K562 (cell line): ENCODE measurements at regions not wholly inside any gene's neighbourhood (a gene's known extent, or its start where the extent isn't known, plus 50 kb on each side); places are given as distances from the start of the nearest gene placed in this dataset.

ENCODE experiments used
- ATAC-seq: fragments of 200-7000 bp; cut with Tn5 transposase; 3 replicates; pipeline ENCODE4 v1.9.1; 2020; ENCODE audit warnings: moderate library complexity
- BruUV-seq: library from RNA; stranded (reverse); fragments of 400-500 nt; replicated peaks from 2 replicates; lab custom pipeline; 2021; lab: Mats Ljungman, UMichigan
- CTCF ChIA-PET: fragments of 300-600 bp; formaldehyde crosslinking; extraction: SDS; loops from one replicate; lab custom pipeline; 2021; ENCODE audit warnings: low intra/inter-chr PET ratio; lab: Yijun Ruan, JAX
- POLR2A ChIA-PET: fragments of 300-600, 350-650 bp; sonication (Branson Sonifier 250); formaldehyde crosslinking; extraction: SDS; loops from one replicate; lab custom pipeline; 2021; ENCODE audit warnings: antibody characterized with exemption, inconsistent platforms; lab: Yijun Ruan, JAX
- DNase-seq, 4 experiments: peaks; one replicate each; pipeline versions ENCODE4 v3.0.0 to v3.0.0-alpha.2; 2011 to 2018; ENCODE audit warnings: low spot score in 3 of 4, mixed read lengths in 3 of 4; ENCODE audit errors: extremely low read depth in 1 of 4
- FAIRE-seq: peaks from 2 replicates; lab custom pipeline; 2011; peaks lifted over from hg19 to GRCh38; lab: Jason Lieb, UNC
- H2AFZ ChIP-seq: 2 replicates; pipeline ENCODE4 v1.6.0; 2011; ENCODE audit warnings: low read depth, low read length, control low read depth, inconsistent platforms
- H3K27ac ChIP-seq: fragments of 200-600 bp; 3 replicates; pipeline ENCODE4 v1.8.0; 2011; ENCODE audit warnings: low read depth, mild to moderate bottlenecking, control low read depth, inconsistent platforms, low read length, moderate library complexity, mixed read lengths; ENCODE audit errors: extremely low read depth
- H3K27me3 ChIP-seq, 2 experiments: fragments of 300-600 bp in 1 of 2; 2 replicates in 1 of 2; 3 replicates in 1 of 2; pipeline versions ENCODE4 v1.6.0 to v1.8.0; 2011; ENCODE audit warnings: inconsistent platforms in 2 of 2, low read length in 2 of 2, mild to moderate bottlenecking in 1 of 2, mixed read lengths in 1 of 2, moderate library complexity in 1 of 2; ENCODE audit not compliant: control insufficient read depth in 2 of 2, insufficient read depth in 2 of 2
- H3K36me3 ChIP-seq: fragments of 300-600 bp; 3 replicates; pipeline ENCODE4 v1.8.0; 2011; ENCODE audit warnings: mild to moderate bottlenecking, low read length, inconsistent platforms; ENCODE audit not compliant: control insufficient read depth, insufficient read depth
- H3K4me1 ChIP-seq, 2 experiments: fragments of 200-600 bp in 1 of 2; replicated peaks in 1 of 2; 2 replicates in 1 of 2; 3 replicates in 1 of 2; pipeline versions ENCODE4 v1.5.1 to v1.8.0; 2011; ENCODE audit warnings: inconsistent platforms in 2 of 2, low read length in 2 of 2, mild to moderate bottlenecking in 1 of 2, mixed read lengths in 1 of 2, moderate library complexity in 1 of 2; ENCODE audit not compliant: control insufficient read depth in 2 of 2, insufficient read depth in 2 of 2
- H3K4me2 ChIP-seq: 2 replicates; pipeline ENCODE4 v1.6.1; 2011; ENCODE audit warnings: low read length, control low read depth, inconsistent platforms, mixed read lengths; ENCODE audit not compliant: insufficient read depth
- H3K4me3 ChIP-seq: fragments of 200-600 bp; sonication (generic), shearing (Covaris generic); 2 replicates; pipeline ENCODE4 v1.5.1; 2016; ENCODE audit warnings: control low read depth, inconsistent platforms
- H3K79me2 ChIP-seq: fragments of 200-600 bp; 3 replicates; pipeline ENCODE4 v1.8.0; 2011; ENCODE audit warnings: low read length, inconsistent platforms; ENCODE audit not compliant: control insufficient read depth, insufficient read depth
- H3K9ac ChIP-seq, 2 experiments: 2 replicates each; pipeline versions ENCODE4 v1.6.0 to v1.6.1; 2011; ENCODE audit warnings: low read depth in 2 of 2, low read length in 2 of 2, control low read depth in 1 of 2, inconsistent platforms in 1 of 2, mild to moderate bottlenecking in 1 of 2, mixed read lengths in 1 of 2; ENCODE audit not compliant: insufficient read depth in 1 of 2
- H3K9me1 ChIP-seq: one replicate; pipeline ENCODE4 v1.6.0; 2011; ENCODE audit warnings: inconsistent platforms, mild to moderate bottlenecking, low read length, moderate library complexity; ENCODE audit not compliant: control insufficient read depth, insufficient read depth
- H3K9me3 ChIP-seq: replicated peaks from 2 replicates; pipeline ENCODE4 v1.5.1; 2011; ENCODE audit warnings: low read depth, low read length, inconsistent platforms; ENCODE audit not compliant: control insufficient read depth, insufficient read depth
- H4K20me1 ChIP-seq: replicated peaks from 2 replicates; pipeline ENCODE4 v1.6.1; 2011; ENCODE audit warnings: low read length, inconsistent platforms, mixed read lengths; ENCODE audit not compliant: control insufficient read depth, insufficient read depth
- HSF4 ChIP-seq: fragments of 250-450 bp; sonication (Bioruptor Pico); IDR thresholded peaks from 2 replicates; pipeline ENCODE4 v2.1.2; 2022; ENCODE audit warnings: mild to moderate bottlenecking, moderate library complexity, borderline replicate concordance
- RBM39 ChIP-seq: fragments of 200-400 bp; formaldehyde crosslinking; optimal IDR thresholded peaks from 2 replicates; pipeline ENCODE3; 2018; ENCODE audit warnings: low read depth, low read length
- RFX1 ChIP-seq: fragments of 450-650 bp; IDR thresholded peaks from 2 replicates; pipeline ENCODE4 v1.6.1; 2016; ENCODE audit warnings: mild to moderate bottlenecking, moderate library complexity
- SAFB ChIP-seq: fragments of 200-400 bp; formaldehyde crosslinking; IDR thresholded peaks from 2 replicates; pipeline ENCODE4 v1.6.1; 2017; ENCODE audit warnings: low read depth, low read length, borderline replicate concordance
- ZNF134 ChIP-seq: fragments of 250-450 bp; sonication (Bioruptor Pico); conservative IDR thresholded peaks from 2 replicates; pipeline ENCODE4 v1.4.0; 2020
- ZNF436 ChIP-seq: fragments of 250-450, 450-650 bp; sonication (Bioruptor Pico); formaldehyde crosslinking; IDR thresholded peaks from 2 replicates; pipeline ENCODE4 v1.7.0; 2020; ENCODE audit warnings: mild to moderate bottlenecking
- ZNF696 ChIP-seq: fragments of 250-450 bp; sonication (Bioruptor Pico); conservative IDR thresholded peaks from 2 replicates; pipeline ENCODE4 v1.4.0; 2020; ENCODE audit warnings: mild to moderate bottlenecking, moderate library complexity
- WGBS: fragments of 100-300 bp; shearing (Covaris generic); methylation state at CpG from one replicate; pipeline ENCODE4 v1.1.6; 2016; ENCODE audit warnings: low coverage, mixed read lengths; ENCODE audit not compliant: insufficient coverage; ENCODE audit errors: missing lambda C conversion rate; 5-methylcytosine and 5-hydroxymethylcytosine counted together
- in situ Hi-C: fragments of 300-500 bp; cut with MboI; formaldehyde crosslinking; loops from 4 replicates; pipeline ENCODE4 v1.15.0; 2018; ENCODE audit warnings: inconsistent platforms, mixed read lengths
- intact Hi-C: fragments of 100-400 bp; cut with micrococcal nuclease; formaldehyde crosslinking; loops from 2 replicates; pipeline ENCODE4 v1.14.2; 2022
- TF ChIP-seq, protein P1 (sequence below): IDR thresholded peaks from 2 replicates; pipeline ENCODE4 v1.6.1; 2012; ENCODE audit warnings: low read depth, low read length, improper control_type of control experiment, borderline replicate concordance

DNA sequence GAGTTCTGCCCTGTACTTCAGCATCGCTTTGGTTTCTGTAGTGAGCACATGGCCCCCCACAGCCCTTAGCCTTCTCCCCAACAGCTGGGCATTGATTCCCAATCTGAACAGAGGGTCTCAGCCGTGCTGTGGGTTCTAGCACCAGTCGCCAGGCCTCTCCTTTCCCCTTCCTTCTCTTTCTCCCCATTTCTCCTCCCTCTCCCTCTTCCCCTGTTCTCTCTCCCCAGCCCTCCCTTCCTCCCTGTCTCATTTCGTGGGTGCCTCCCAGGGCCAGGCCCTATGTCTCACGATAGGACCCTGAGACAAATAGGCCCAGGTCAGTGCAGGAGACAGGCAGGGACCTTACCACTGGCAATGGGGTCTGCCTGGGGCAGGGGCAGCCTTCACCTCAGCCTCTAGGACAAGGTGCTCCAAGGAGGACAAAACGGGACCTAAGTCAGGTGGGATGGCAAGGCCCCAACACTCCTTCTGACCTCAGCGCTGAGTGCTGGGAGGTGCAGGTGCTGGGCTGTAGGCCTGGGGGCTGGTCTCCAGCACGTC, 143.4 kb upstream of the GPC1 start:
- no TSS peak for BruUV-seq
- H3K9me1 ChIP-seq = no peaks in the 10 kb centered on the region
- no peak overlapping the region for H3K4me3 ChIP-seq
- CTCF ChIA-PET = no interaction called here
- H3K79me2 ChIP-seq = no peaks in the 10 kb centered on the region
- no peaks in the 10 kb centered on the region for H3K4me1 ChIP-seq
- no peak for FAIRE-seq
- in situ Hi-C loops = no loop called here
- 0% methylated on average over 7 of the region's 8 CpGs for WGBS
- 0 out of 2 replicates have a peak, but pooled peaks cover 3% of the 10 kb centered on the region for H4K20me1 ChIP-seq
- no peaks in the 10 kb centered on the region for H3K36me3 ChIP-seq
- H2AFZ ChIP-seq = no peak overlapping the region
- no peaks in the 10 kb centered on the region for H3K9me3 ChIP-seq
- ATAC-seq = no peak
- H3K27me3 ChIP-seq = peaks cover 5 to 59% of the 10 kb centered on the region in 2 experiments; a peak in 4 of 5 replicates
- H3K9ac ChIP-seq = no peak overlapping the region
- POLR2A ChIA-PET = interaction anchor here (0.7 kb wide), 2 partner anchors 64 to 145 kb away, joined by 3 read pairs; no protein-coding TSS in a partner anchor
- H3K27ac ChIP-seq = no peak overlapping the region
- TF ChIP-seq SAFB (no peak), ZNF134 (CRISPR knock-in tag) (no peak), RBM39 (no peak), ZNF696 (CRISPR knock-in tag) (no peak), HSF4 (CRISPR knock-in tag) (no peak), ZNF436 (no peak), RFX1 (no peak)
- TF ChIP-seq, protein P1, sequence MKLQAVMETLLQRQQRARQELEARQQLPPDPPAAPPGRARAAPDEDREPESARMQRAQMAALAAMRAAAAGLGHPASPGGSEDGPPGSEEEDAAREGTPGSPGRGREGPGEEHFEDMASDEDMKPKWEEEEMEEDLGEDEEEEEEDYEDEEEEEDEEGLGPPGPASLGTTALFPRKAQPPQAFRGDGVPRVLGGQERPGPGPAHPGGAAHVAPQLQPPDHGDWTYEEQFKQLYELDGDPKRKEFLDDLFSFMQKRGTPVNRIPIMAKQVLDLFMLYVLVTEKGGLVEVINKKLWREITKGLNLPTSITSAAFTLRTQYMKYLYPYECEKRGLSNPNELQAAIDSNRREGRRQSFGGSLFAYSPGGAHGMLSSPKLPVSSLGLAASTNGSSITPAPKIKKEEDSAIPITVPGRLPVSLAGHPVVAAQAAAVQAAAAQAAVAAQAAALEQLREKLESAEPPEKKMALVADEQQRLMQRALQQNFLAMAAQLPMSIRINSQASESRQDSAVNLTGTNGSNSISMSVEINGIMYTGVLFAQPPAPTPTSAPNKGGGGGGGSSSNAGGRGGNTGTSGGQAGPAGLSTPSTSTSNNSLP = no peak
- no peak for DNase-seq
- no peak overlapping the region for H3K4me2 ChIP-seq
- intact Hi-C loops = no loop called here
